Thoracic aorta (tissue), 2 donors: ENCODE measurements at regions not wholly inside any gene's neighbourhood (a gene's known extent, or its start where the extent isn't known, plus 50 kb on each side); places are given as distances from the start of the nearest gene placed in this dataset.

ENCODE experiments used
- ATAC-seq: fragments of 150-250 bp; one replicate; pipeline ENCODE4 v1.8.0; 2017; ENCODE audit warnings: low read depth; ENCODE audit not compliant: insufficient number of reproducible peaks, low FRiP score
- DNase-seq: peaks from one replicate; pipeline ENCODE4 v3.0.0-alpha.2; 2020; ENCODE audit warnings: low spot score
- H3K27ac ChIP-seq, 2 donors: fragments of 200-600 bp; sonication (generic); 1 replicate in 1 of 2; 2 replicates in 1 of 2; pipeline ENCODE4 v1.5.1; 2016; ENCODE audit warnings: mild to moderate bottlenecking in 2 of 2, moderate library complexity in 2 of 2
- H3K27me3 ChIP-seq: fragments of 200-600 bp; sonication (generic); replicated peaks from 2 replicates; pipeline ENCODE4 v1.6.0; 2016; ENCODE audit warnings: mild to moderate bottlenecking; ENCODE audit not compliant: insufficient read depth
- H3K36me3 ChIP-seq: fragments of 200-600 bp; sonication (generic); one replicate; pipeline ENCODE4 v1.5.1; 2016
- H3K4me1 ChIP-seq, 2 donors: fragments of 200-600 bp; sonication (generic); 1 replicate in 1 of 2; 2 replicates in 1 of 2; pipeline versions ENCODE4 v1.5.1 to v1.6.0; 2016; ENCODE audit warnings: low read depth in 2 of 2, mild to moderate bottlenecking in 1 of 2; ENCODE audit not compliant: control insufficient read depth in 1 of 2
- H3K4me3 ChIP-seq: fragments of 200-600 bp; sonication (generic); 2 replicates; pipeline ENCODE4 v1.5.1; 2016; ENCODE audit warnings: mild to moderate bottlenecking
- H3K9me3 ChIP-seq: fragments of 200-600 bp; sonication (generic); 2 replicates; pipeline ENCODE4 v1.5.1; 2016
- TF ChIP-seq, protein P1 (sequence below): fragments of 200-600 bp; sonication (generic); IDR thresholded peaks from one replicate; pipeline ENCODE4 v1.5.1; 2019; ENCODE audit warnings: antibody characterized with exemption

DNA sequence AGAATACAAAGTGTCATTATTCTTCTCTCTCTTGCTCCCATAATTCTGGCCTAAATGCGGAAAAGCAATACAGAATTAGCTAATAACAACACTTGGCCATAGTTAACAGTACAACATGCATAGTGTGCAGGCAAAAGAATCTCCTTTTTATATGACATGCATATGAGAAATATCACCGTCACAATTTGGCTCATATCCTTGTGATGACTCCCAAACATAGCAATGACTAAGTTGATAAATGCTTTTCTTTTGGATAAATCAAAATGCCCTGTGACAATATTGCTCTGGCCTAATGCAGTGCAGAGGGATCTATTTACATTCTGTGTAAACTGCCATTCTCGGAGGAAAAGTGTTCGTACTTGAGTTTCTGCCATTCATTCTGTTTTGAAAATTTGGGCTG is 121.9 kb upstream of the GHR start:
- TF ChIP-seq, protein P1, sequence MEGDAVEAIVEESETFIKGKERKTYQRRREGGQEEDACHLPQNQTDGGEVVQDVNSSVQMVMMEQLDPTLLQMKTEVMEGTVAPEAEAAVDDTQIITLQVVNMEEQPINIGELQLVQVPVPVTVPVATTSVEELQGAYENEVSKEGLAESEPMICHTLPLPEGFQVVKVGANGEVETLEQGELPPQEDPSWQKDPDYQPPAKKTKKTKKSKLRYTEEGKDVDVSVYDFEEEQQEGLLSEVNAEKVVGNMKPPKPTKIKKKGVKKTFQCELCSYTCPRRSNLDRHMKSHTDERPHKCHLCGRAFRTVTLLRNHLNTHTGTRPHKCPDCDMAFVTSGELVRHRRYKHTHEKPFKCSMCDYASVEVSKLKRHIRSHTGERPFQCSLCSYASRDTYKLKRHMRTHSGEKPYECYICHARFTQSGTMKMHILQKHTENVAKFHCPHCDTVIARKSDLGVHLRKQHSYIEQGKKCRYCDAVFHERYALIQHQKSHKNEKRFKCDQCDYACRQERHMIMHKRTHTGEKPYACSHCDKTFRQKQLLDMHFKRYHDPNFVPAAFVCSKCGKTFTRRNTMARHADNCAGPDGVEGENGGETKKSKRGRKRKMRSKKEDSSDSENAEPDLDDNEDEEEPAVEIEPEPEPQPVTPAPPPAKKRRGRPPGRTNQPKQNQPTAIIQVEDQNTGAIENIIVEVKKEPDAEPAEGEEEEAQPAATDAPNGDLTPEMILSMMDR: no peak

DNA sequence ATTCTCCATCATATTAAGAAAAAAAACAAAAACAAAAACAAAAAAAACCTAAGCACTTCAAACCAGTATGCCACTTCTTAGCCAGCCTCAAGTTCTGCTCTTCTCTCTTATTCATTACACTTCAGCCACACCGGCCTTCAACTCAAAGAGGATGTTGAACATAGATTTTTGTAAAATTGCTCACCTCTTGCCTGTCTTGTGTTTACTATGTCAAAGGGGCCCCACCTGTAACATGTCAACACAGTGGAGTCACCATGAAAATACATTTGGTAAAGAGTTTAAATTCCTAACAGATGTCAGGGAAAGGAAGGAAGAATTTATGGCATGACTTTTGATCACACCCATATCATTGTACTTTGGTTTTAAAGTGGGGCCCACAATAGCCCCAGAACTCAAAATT is 121.1 kb upstream of the GHR start:
- no peak for DNase-seq
- H3K9me3 ChIP-seq: no peaks in the 10 kb centered on the region
- H3K36me3 ChIP-seq: no peaks in the 10 kb centered on the region
- no peak for ATAC-seq
- H3K4me1 ChIP-seq: no peaks in the 10 kb centered on the region
- no peak overlapping the region for H3K27ac ChIP-seq
- TF ChIP-seq, protein P1: no peak
- H3K4me3 ChIP-seq: no peak overlapping the region
- no peaks in the 10 kb centered on the region for H3K27me3 ChIP-seq

More for the DNA sequence above, 121.9 kb upstream of the GHR start:
- H3K27ac ChIP-seq: no peak overlapping the region
- H3K36me3 ChIP-seq: no peaks in the 10 kb centered on the region
- ATAC-seq (no peak), DNase-seq (no peak)
- no peaks in the 10 kb centered on the region for H3K27me3 ChIP-seq
- no peaks in the 10 kb centered on the region for H3K4me1 ChIP-seq
- no peaks in the 10 kb centered on the region for H3K9me3 ChIP-seq
- H3K4me3 ChIP-seq: no peak overlapping the region

GRCh38 chr5:42306287-42306686 is 117.0 kb upstream of the GHR start:
- TF ChIP-seq, protein P1: no peak

DNA sequence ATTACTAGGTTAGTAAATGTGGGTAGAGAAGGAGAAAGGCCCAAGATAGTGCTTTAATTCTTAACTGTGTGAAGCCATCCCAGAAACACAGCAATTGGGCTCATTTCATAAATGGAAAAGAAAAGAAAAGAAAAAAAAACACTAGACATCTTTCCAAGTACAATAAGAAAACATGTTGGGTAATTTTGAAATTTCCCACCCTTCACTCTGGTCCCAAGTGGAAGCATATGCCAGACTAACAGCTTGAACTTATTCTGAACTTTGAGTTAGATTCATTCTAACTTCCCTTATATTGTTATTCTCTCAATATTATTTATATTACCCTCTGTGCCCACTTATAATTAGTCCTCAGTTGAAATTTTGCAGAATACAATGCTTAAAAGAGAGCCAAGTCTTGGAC is 113.4 kb upstream of the GHR start:
- no peaks in the 10 kb centered on the region for H3K27me3 ChIP-seq
- H3K36me3 ChIP-seq: no peaks in the 10 kb centered on the region
- H3K4me1 ChIP-seq: peaks cover 0 to 8% of the 10 kb centered on the region in 2 donors
- no peak overlapping the region for H3K27ac ChIP-seq
- no peak for ATAC-seq
- no peak overlapping the region for H3K4me3 ChIP-seq
- TF ChIP-seq, protein P1: no peak
- no peak for DNase-seq
- no peaks in the 10 kb centered on the region for H3K9me3 ChIP-seq

More at GRCh38 chr5:42306287-42306686, 117.0 kb upstream of the GHR start:
- Histone ChIP-seq H3K9me3 (no peaks in the 10 kb centered on the region), H3K4me1 (peaks cover 0 to 8% of the 10 kb centered on the region in 2 donors), H3K36me3 (no peaks in the 10 kb centered on the region), H3K27ac (no peak overlapping the region), H3K27me3 (no peaks in the 10 kb centered on the region), H3K4me3 (no peak overlapping the region)
- DNase-seq (no peak), ATAC-seq (no peak)

DNA sequence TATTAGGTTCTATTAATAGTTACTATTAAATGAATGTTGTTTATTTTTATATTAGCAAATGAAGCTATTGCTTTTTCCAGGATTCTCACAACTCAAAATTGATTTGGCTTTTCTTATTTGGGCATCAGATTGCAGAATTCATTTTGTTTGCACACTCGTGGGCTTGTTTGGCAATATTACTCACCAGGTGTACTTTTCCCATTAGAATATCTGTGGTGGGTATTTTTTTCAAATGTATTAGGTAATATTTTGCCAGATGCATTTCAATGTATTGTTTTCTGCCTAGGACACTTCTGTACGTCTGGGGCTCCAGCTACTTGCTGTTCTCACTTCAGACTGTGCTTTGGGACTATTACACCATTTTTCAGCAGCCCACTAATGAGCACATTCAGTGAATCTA is 108.0 kb upstream of the GHR start:
- Histone ChIP-seq H3K9me3 (peaks cover 3% of the 10 kb centered on the region), H3K4me1 (no peaks in the 10 kb centered on the region), H3K27ac (no peak overlapping the region), H3K27me3 (no peaks in the 10 kb centered on the region), H3K36me3 (no peaks in the 10 kb centered on the region), H3K4me3 (no peak overlapping the region)
- DNase-seq: no peak
- no peak for ATAC-seq
- TF ChIP-seq, protein P1: no peak
